Lung microvascular endothelial cell (primary cell): ENCODE measurements at regions not wholly inside any gene's neighbourhood (a gene's known extent, or its start where the extent isn't known, plus 50 kb on each side); places are given as distances from the start of the nearest gene placed in this dataset.
"Not testable (repeated sequence)": the region's sequence is repeated elsewhere in the genome, so short reads cannot be mapped to it uniquely, and the experiment has no call there.

Experiments
- DNase-seq, 2 donors: peaks; one replicate each; pipeline versions ENCODE4 v3.0.0 to v3.0.0-alpha.2; 2010; ENCODE audit warnings: low read depth in 2 of 2

GRCh38 chr12:102728506-102729242 is 188.4 kb downstream of the PAH start:
- no peak for DNase-seq

GRCh38 chr12:102726686-102727085 is 190.4 kb downstream of the PAH start:
- no peak for DNase-seq

GRCh38 chr12:102722147-102722546 is 194.9 kb downstream of the PAH start:
- no peak for DNase-seq

- DNase-seq, result no peak
Measured at GRCh38 chr12:102708108-102708507, 208.9 kb downstream of the PAH start.

GRCh38 chr12:102702447-102703114 is 214.5 kb downstream of the PAH start:
- DNase-seq, result peak; percentile 66 to 77

- no peak for DNase-seq
Measured at GRCh38 chr12:102696045-102696444, 215.7 kb upstream of the IGF1 start.

- no peak for DNase-seq
Measured at GRCh38 chr12:102694903-102695302, 214.5 kb upstream of the IGF1 start.

GRCh38 chr12:102691773-102692555 is 211.6 kb upstream of the IGF1 start:
- DNase-seq, result no peak

GRCh38 chr12:102690253-102690652 is 209.9 kb upstream of the IGF1 start:
- DNase-seq, result no peak

- no peak for DNase-seq
Measured at GRCh38 chr12:102689701-102690100, 209.3 kb upstream of the IGF1 start.

GRCh38 chr12:102687523-102687922 is 207.2 kb upstream of the IGF1 start:
- no peak for DNase-seq

- no peak for DNase-seq
Measured at GRCh38 chr12:102685841-102686240, 205.5 kb upstream of the IGF1 start.

GRCh38 chr12:102685172-102685571 is 204.8 kb upstream of the IGF1 start:
- DNase-seq, result no peak

GRCh38 chr12:102682366-102683289 is 202.3 kb upstream of the IGF1 start:
- DNase-seq, result no peak

GRCh38 chr12:102681747-102682146 is 201.4 kb upstream of the IGF1 start:
- no peak for DNase-seq

- DNase-seq, result no peak
Measured at GRCh38 chr12:102681309-102681708, 200.9 kb upstream of the IGF1 start.

GRCh38 chr12:102680304-102680703 is 199.9 kb upstream of the IGF1 start:
- DNase-seq, result no peak

GRCh38 chr12:102676812-102677211 is 196.4 kb upstream of the IGF1 start:
- DNase-seq, result no peak

GRCh38 chr12:102675672-102676071 is 195.3 kb upstream of the IGF1 start:
- DNase-seq, result no peak

- DNase-seq, result no peak
Measured at GRCh38 chr12:102673606-102674005, 193.2 kb upstream of the IGF1 start.

- not testable (repeated sequence) for DNase-seq
Measured at GRCh38 chr12:102672212-102672611, 191.8 kb upstream of the IGF1 start.
